ENCODE measurements at regions not wholly inside any gene's neighbourhood (a gene's known extent, or its start where the extent isn't known, plus 50 kb on each side); places are given as distances from the start of the nearest gene placed in this dataset.
"Not testable (repeated sequence)": the region's sequence is repeated elsewhere in the genome, so short reads cannot be mapped to it uniquely, and the experiment has no call there.

GRCh38 chr20:58033026-58033536 lies 195.4 kb downstream of the ANKRD60 start:
- DNase-seq, result no peak

- DNase-seq, result no peak
Measured at GRCh38 chr20:58032599-58032998, 195.9 kb downstream of the ANKRD60 start.

- DNase-seq, result not testable (repeated sequence)
Measured at GRCh38 chr20:58031350-58031749, 197.1 kb downstream of the ANKRD60 start.

GRCh38 chr20:58028123-58028522 lies 200.3 kb downstream of the ANKRD60 start:
- no peak for DNase-seq

- no peak for DNase-seq
Measured at GRCh38 chr20:58026361-58026760, 202.1 kb downstream of the ANKRD60 start.

- no peak for DNase-seq
Measured at GRCh38 chr20:58025233-58025632, 203.2 kb downstream of the ANKRD60 start.

GRCh38 chr20:58024241-58024721 lies 204.2 kb downstream of the ANKRD60 start:
- DNase-seq, result no peak

- DNase-seq, result no peak
Measured at GRCh38 chr20:58023781-58024180, 204.7 kb downstream of the ANKRD60 start.

GRCh38 chr20:58023346-58023745 lies 205.1 kb downstream of the ANKRD60 start:
- no peak for DNase-seq

GRCh38 chr20:58022711-58023110 lies 205.7 kb downstream of the ANKRD60 start:
- no peak for DNase-seq

- no peak for DNase-seq
Measured at GRCh38 chr20:58021481-58021880, 207.0 kb downstream of the ANKRD60 start.

GRCh38 chr20:58020656-58021454 lies 207.6 kb downstream of the ANKRD60 start:
- DNase-seq, result no peak

- no peak for DNase-seq
Measured at GRCh38 chr20:58019850-58020625, 208.4 kb downstream of the ANKRD60 start.

GRCh38 chr20:58019027-58019849 lies 209.2 kb downstream of the ANKRD60 start:
- no peak for DNase-seq

GRCh38 chr20:58018590-58018989 lies 209.9 kb downstream of the ANKRD60 start:
- DNase-seq, result no peak

GRCh38 chr20:58017970-58018530 lies 210.4 kb downstream of the ANKRD60 start:
- no peak for DNase-seq

GRCh38 chr20:58017231-58017969 lies 211.1 kb downstream of the ANKRD60 start:
- no peak for DNase-seq

GRCh38 chr20:58016779-58017178 lies 211.7 kb downstream of the ANKRD60 start:
- no peak for DNase-seq

GRCh38 chr20:58014628-58015315 lies 213.7 kb downstream of the ANKRD60 start:
- no peak for DNase-seq

- DNase-seq, result no peak
Measured at GRCh38 chr20:58012731-58013510, 215.5 kb downstream of the ANKRD60 start.
